Stimulated activated CD4-positive, alpha-beta T cell treated with anti-CD3 and anti-CD28 coated beads, Interleukin-12 subunit alpha, Interleukin-12 subunit beta, amount 100 ng/mL, for 48 hours (primary cell): ENCODE measurements at regions not wholly inside any gene's neighbourhood (a gene's known extent, or its start where the extent isn't known, plus 50 kb on each side); places are given as distances from the start of the nearest gene placed in this dataset.

ENCODE experiments used
- DNase-seq, 3 donors: peaks; one replicate each; pipeline ENCODE4 v3.0.0-alpha.2; 2020; ENCODE audit warnings: low read depth in 2 of 3, low spot score in 1 of 3

DNA sequence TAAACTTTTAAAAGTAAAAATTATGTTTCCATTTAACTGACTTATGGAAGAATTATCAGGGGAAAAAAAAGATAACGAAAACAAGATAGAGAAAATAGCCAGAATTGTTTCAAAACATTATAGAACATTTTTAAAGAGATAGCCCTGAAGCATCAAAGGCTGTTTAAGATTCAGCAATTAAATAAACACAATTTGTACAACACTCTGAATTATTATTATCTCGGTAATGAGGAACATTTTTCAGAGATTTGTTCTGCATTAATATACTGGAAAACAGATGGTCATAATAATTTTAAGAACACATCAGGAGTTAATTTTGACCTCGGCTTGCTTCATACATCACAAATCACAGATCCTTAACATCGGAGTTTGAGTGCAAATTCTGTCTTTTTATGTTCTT lies 643.8 kb downstream of the SORCS1 start:
- DNase-seq = no peak

DNA sequence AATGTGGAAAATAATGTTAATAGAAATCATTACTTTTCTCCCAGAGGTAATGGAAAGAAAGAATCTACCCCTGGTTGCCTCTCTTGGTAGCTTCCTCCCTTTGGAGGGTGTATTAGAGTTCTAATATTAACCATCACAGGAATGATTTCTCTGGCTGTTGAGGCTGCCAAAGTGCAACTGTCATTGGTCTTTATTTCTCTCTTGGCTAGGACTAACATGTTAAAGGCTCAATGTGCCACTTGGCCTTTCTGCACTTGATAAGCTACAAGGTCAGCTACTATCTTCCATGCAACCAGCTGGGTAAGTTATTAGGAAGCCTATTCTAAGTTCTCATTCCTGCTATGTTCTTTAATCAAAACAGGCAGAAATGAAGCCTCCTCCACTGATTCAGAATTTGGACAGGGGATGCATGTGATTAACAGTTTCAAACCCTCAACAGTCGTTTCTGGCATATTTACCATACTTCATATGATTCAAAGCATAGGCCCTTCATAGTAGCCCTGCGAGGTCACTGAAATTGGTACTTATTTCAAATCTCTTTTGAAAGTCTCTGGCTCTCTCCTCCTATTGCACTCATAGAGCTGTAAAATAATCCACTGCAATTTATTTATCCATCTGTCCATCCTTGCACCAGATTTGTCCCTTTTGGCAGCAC lies 645.0 kb downstream of the SORCS1 start:
- DNase-seq = no peak

DNA sequence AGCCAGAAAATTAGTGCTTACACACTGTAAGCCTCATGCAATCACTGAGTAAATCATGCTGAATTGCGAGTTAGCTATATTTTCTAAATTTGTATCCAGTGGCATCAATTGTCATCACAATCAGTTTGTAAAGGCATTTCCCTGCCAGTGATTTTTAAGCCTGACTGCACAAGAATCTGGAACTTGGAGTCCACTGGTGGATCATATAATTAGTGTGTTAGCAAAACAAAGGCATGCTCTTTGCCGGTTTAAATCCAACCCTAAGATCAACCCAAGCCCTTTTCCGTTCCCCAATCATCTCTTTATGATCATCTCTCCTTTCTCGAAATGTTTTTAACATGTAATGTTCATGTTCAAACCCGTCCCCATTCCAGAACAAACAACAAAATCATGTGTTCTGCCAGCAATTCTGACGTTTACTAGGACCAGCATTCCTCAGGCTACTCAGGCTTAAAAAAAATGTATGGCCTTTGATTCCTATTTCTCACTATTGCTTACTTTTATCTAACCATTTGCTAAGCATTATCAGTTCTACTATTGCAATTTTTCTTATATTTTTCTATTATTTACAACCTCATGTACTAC lies 649.2 kb downstream of the SORCS1 start:
- no peak for DNase-seq

DNA sequence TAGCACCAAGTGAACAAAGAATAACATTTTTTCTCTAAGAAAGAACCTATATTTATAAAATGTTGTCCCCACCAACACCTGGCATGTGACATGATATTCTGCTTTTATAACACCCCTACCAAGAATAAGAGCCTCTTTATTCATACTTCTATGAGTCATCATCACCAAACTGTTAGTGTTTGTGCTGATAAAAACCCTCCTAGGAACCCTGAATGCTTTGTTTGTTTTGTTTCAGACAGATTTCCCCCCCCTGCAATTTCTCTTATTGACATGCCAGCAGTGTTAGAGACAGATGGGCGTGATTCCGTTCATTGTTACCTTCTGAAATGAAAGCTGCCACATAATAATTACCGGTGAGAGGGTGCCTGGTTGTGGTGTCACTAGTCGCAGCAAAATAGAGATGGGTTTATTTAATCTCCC lies 651.1 kb downstream of the SORCS1 start:
- no peak for DNase-seq

DNA sequence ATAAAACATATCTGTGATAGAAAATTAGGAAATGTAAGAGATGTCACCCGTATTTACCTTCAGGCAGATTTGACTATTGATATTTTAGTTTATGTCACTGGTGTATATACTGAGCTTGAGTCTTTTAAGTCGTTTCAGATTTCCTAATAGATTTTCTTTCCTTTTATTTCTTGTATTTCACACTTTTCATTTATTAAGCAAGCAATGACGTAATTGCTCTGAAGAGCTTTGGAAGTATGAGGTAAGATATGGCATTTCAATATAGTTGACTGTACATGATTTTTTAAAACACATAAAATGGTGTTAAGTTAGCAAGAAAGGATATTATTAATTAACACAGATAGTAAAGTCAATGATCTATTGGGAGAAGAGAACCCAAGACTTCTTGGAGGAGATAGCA lies 652.6 kb downstream of the SORCS1 start:
- no peak for DNase-seq

DNA sequence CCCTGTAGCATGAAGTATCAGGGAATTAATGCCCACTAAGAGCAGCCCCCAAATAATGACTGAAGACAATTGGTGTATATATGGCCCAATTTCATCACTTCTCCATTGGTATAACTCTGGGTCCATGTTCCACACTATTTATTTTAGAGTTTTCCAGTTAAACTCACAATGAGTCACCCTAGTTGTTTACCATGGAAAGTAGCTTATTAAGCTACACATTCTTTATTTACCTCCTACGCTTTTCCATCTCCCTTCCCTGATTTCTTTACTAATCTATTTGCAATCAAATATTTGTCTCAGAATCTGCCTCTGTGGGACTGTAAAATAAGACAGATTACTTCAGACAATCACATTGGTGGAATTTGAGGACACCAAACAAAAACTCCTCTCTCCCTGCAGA lies 655.6 kb downstream of the SORCS1 start:
- DNase-seq = no peak

DNA sequence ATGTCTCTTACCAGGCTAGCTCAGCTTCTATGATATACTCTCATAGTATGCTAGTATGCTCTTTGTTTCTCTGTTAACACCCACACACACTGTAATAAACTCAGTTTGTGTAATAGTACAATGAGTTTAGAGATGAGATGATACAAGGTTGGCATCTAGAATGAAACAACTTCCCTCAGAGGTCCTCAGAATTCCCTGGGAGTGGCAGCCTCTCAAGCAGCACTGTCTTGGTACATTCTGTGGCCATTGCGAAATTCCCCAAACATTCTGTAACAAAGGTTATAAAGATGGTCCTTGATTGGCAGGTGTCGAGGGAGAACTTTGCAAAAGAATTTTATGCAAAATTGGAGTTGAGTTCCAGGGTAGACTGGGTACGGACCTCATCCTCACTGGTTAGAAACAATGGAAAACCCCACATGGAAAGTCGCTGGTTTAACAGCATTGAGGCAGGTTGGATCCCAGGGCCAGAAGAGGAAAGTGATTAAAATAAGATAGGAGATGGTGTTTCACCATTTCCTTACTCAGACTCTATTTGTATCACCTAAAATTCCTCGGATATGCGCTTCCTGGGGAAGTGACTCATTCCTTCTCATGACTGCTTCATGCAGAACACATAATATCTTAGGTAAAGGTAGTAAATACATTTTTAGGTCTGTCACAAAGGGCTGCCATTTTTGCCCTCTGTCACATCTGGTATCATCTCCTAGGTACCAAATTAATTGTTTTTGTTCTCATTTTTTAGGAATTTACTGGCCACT lies 657.8 kb downstream of the SORCS1 start:
- DNase-seq = no peak

DNA sequence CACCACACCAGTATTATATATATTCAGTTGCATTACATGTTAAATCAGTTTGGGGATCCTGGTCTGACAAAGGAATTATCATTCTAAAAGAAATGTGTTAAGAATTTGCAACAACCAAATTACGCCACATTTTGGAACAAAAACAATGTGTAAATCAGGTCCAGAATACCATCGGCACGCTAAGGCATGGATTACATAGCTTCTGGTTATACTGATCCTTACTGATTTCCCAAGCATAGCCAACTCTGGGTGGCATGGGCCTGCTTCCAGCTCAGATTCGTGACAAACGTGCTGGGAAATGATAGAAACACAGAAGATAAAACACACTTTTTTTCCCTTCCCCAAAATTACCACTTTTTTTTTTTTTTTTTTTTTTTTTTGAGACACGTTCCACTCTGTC lies 660.0 kb downstream of the SORCS1 start:
- DNase-seq = no peak

DNA sequence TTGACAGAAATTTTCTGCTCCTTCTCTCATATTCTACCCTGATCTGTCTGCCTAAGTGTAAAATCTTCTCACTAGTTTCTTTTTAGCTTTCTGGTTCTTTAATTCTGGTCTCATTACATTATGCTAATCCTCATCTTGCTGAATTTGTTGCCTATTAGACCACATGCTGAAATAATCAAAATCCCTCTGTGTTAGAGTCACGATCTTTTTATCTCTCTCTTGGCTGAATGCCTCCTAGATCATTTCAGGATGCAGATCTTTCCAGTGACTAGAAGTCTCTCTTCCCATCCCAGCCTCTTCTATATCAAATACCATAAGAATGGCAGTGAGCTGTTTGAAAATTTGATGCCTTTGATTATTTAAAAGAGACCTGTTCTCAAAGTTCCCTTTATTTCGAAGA lies 661.9 kb downstream of the SORCS1 start:
- DNase-seq = no peak

DNA sequence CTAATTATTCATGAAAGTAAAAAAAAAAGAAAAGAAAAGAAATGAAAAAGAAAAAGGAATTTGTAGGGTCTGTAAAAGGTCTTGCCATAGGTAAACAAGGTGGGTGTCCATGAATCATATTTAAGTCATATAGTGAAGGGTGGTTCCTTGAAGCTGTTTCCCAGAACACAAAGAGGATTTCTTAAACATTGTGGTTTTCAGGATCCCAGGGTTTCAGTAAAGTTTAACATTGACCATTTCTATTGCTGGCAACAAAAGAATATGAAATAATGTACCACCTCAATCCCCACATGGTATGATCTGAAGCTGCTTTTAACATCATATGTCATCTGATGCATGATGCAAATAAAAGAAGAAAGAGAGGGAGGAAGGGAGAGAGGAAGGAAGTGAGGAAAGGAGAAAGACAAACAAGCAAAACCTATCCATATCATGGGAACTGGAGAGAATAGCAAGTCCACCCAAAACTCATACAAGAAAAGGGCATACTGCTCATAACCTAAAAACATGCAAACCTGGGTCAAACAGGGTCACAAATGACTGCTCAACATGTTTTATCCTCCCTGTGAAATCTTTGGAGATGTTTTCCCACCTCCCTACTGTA lies 663.5 kb downstream of the SORCS1 start:
- no peak for DNase-seq

DNA sequence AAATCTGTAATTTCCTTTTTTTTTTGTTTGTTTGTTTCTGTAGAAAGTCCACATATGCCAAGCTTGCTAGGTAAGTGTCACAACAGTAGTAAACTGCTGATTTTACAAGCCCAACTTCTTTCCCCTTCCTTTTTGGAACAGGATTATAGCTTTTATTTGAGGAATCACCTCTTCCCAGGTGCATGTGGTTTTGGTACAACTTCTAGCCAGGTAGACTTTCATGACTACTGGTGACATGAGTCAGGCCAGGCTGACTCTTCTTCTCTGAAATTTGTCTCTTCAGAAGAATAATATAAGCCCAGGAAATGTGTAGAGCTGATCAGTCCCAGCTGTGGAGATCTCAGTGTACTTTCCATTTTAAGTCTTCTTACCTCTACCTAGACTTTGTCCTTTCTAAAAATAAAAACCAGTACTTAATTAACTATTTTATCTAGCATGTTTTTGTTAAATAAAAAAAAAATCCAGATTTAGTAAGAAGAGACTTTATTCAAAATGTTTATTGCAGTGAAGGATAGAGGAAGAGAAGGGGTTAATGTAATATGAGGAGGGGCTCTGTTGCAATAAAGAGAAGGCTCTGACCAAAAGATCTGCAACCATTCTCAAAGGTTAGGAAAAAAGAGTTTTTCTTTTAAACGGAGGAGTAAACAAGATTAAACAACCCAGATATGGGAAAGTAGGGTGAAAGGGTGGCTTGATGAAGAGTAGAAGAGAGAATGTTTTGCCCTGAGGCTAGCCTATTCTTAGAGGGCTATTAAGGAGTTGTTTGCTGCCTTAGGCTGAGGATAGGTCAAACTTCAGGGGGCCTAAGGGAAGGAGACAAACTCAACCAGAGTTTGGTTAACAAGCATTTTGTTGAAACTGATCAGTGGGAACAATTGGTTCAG lies 664.2 kb downstream of the SORCS1 start:
- no peak for DNase-seq

DNA sequence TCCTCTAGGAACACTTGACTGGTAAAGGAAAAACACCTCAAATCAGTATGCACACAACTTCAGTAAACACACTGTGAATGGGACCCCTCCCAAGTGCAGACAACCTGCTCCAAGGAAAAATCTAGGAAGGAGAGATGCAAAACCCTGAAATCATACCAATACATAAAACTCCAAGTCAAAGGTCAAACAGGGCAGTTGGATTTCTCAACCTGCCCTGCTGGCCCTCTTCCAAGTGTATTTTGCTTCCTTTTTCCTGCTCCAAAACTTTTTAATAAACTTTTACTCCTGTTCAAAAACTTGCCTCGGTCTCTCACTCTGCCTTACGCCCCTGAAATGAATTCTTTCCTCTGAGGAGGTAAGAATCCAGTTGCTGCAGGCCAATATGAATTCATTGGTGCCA lies 665.1 kb downstream of the SORCS1 start:
- DNase-seq = no peak

DNA sequence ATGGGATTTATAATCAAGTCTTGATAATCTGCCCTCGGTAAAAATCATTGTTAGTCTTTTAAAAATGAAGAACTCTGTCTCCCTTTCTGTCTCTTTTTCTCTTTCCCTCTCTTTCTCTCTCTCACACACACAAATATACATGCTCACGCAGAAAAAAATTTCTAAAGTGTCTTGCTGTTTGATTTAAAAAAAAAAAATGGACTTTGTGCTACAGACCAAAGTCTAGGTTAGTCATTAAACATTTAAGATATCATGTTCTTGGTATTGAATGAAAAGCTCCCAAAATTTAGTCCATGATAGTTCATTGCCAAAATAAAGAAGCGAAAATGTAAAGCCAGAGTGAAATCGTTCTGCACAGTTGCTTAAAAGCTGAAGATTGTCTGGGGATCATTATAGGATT lies 665.8 kb downstream of the SORCS1 start:
- no peak for DNase-seq

DNA sequence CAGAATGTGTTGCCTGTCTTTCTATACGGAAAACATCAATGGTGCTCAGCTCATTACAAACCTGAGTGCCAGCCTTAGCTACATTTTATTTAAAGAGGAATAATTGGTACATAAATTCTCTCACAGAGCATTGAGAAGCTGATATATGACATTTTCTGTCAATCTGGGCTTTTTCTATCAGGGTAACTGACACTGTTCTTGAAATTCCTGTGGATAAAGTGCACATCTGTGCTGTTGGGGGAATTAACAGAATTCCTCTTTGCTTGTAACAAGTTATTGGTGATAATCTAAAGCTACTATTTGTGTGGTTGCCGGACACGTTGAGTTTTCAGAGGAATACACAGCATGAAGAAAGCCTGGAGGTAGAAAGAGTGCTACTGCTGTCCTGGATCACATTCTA lies 668.6 kb downstream of the SORCS1 start:
- DNase-seq = no peak

DNA sequence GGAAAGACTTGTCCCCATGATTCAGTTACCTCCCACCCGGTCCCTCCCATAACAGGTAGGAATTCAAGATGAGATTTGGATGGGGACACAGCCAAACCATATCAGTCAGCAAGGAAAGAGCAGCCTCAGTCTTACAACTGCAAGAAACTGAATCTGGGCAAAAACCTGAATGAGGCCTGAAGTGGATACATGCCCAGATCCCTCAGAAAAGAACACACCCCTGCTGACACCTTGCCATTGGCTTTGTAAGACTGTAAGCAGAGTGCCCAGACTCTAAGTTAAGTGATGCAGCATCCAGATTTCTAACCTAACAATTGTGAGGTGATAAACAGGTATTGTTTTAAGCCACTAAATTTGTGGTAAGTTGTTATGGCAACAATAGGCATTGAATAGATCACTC lies 670.8 kb downstream of the SORCS1 start:
- DNase-seq = no peak

DNA sequence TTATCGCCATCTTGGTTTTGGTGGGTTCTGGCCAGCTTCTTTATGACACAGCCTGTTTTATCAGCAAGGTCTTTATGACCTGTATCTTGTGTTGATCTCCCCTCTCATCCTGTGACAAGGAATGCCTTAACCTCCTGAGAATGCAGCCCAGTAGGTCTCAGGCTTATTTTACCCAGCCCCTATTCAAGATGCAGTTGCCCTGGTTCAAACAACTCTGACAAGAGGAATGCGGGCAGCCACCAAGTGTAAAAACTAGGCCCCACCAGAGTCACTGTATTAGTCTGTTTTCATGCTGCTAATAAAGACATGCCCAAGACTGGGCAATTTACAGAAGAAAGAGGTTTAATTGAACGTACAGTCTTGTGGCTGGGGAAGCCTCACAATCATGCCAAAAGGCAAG lies 671.3 kb downstream of the SORCS1 start:
- no peak for DNase-seq

DNA sequence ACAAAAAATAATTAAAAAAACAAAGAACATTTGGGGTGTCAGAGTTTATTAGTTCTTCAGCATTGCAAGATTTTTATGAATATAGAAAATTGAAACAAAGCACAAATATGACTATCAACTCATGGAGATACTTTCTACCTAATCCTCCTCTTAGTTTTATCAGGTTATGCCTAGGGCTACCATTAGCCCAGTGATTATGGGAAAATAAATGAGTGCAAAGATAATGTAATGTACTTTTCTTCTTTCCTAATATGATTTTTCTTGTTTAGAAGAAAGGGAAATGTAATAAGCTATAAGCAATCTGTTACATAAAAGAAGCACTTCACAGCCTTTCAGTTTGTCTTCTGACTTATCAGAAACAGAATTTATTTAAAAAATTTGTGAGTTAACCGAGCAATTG lies 676.8 kb downstream of the SORCS1 start:
- DNase-seq = no peak

DNA sequence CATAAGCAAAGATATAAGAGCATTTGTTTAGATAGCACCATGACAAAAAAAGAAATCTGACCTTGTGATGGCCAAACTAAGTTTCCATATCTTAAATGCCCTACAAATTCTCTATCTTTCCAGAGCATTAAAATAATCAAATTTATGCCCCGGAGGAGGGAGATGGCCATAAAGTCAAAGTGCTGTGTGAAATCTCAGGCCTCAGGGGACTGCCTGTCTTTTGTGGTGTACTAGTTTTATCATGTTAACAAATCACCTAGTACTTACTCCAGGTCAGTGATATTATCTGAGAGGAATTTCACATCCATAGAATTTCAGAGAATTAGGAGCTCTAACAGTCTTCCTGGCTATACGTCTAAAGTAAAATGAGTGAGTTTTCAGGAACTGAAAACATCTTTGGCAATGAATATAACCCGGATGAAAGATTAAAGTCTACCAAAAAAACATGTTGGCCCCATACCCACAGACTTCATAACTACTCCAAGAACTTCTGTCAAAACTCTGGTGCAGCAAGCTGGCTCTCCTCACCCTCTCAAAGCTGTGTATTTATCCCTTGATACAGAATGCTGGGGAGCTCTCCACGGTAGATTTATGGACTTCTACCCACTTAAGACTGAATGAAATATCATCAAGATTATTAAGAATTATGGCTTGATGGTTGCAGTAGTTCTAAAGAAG lies 682.8 kb downstream of the SORCS1 start:
- no peak for DNase-seq

DNA sequence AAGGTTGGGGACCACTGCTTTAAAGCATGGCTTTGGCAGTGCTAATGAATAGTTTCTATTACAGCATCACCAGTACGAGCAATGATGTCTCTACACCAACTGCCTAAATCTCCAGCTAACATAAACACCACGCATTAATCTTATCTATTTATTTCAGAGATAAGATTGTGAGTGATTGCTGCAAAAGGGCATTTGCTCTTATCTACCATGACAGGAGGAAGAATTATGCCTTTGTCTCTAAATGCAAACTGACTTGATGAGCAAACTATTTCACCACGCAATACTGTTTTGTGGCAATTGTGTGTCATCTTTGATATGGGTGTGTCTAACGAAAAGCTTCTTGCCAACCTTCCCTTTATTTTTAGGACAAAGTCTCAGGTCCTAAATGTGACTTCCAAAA lies 684.9 kb downstream of the SORCS1 start:
- no peak for DNase-seq

DNA sequence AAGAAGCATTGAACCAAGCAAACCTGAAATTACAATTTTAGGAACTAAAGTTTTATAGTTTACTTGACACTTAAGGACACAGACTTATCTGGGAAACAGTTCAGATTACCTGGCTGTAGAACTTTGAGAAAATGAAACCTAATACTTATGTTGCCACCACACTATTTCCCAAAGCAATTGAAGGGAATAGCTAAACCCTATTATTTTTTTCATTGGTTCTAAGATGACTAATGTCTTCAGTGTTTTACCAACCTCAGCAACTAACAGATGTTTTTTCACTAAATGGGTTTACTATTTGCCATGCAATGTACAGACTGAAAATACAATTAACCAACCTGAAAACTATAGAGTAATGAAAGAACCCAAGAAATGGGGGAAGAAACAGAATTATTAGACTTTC lies 689.6 kb downstream of the SORCS1 start:
- DNase-seq = no peak
